Erythroblast (primary cell): ENCODE measurements at regions not wholly inside any gene's neighbourhood (a gene's known extent, or its start where the extent isn't known, plus 50 kb on each side); places are given as distances from the start of the nearest gene placed in this dataset.

Experiments used
- GATA1 ChIP-seq: IDR thresholded peaks from 2 replicates; pipeline ENCODE4 v1.6.1; 2011; ENCODE audit warnings: low read depth, mild to moderate bottlenecking, control low read depth, low read length, moderate library complexity
- POLR2A ChIP-seq: IDR thresholded peaks from 2 replicates; pipeline ENCODE4 v1.6.1; 2011; ENCODE audit warnings: mild to moderate bottlenecking, low read length

GRCh38 chr15:99454107-99454809 is 111.5 kb upstream of the MEF2A start:
- TF ChIP-seq POLR2A, result no peak
- no peak for TF ChIP-seq GATA1
